Stimulated activated CD4-positive, alpha-beta T cell treated with anti-CD3 and anti-CD28 coated beads, Interleukin-4, amount 100 ng/mL, for 48 hours (primary cell): ENCODE measurements at regions not wholly inside any gene's neighbourhood (a gene's known extent, or its start where the extent isn't known, plus 50 kb on each side); places are given as distances from the start of the nearest gene placed in this dataset.
"Not testable (repeated sequence)": the region's sequence is repeated elsewhere in the genome, so short reads cannot be mapped to it uniquely, and the experiment has no call there.

Experiments used
- DNase-seq, 2 donors: peaks; one replicate each; pipeline ENCODE4 v3.0.0-alpha.2; 2020; ENCODE audit warnings: low read depth in 2 of 2

DNA sequence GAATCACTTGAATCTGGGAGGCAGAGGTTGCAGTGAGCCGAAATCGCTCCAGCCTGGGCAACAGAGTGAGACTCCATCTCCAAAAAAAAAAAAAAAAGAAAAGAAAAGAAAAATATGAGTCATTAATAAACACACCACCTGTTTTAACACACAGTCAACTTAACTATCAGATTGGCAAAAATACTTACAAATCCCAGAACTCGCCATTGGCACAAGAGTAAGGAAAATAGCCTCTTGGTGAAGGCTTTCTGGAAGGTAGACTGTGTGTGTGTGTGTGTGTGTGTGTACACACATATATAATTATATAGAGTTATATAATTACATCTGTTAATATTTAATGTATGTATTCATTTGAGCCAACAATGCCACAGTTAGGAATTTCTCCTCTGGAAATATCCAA, 63.7 kb upstream of the UXS1 start:
- no peak for DNase-seq

GRCh38 chr2:106257135-106257534, 63.0 kb upstream of the UXS1 start:
- DNase-seq = no peak

GRCh38 chr2:106249157-106249828, 55.2 kb upstream of the UXS1 start:
- not testable (repeated sequence) for DNase-seq

- DNase-seq = not testable (repeated sequence)
These were observed 54.5 kb upstream of the UXS1 start for GRCh38 chr2:106248548-106249151.
